ENCODE measurements at regions not wholly inside any gene's neighbourhood (a gene's known extent, or its start where the extent isn't known, plus 50 kb on each side); places are given as distances from the start of the nearest gene placed in this dataset.

- TF ChIP-seq POLR2A (IDR thresholded peaks at IDR 0.05), result no peak
- no peak for TF ChIP-seq CTCF (IDR thresholded peaks at IDR 0.05)
- TF ChIP-seq POLR2AphosphoS5 (IDR thresholded peaks at IDR 0.05; ENCODE audit: insufficient read depth in 1 of 2, low read depth in 1 of 2), result no peak
Measured at GRCh38 chr6:8764733-8765132, 329.4 kb upstream of the SLC35B3 start.

All from vagina (tissue), 2 donors.